ENCODE measurements at regions not wholly inside any gene's neighbourhood (a gene's known extent, or its start where the extent isn't known, plus 50 kb on each side); places are given as distances from the start of the nearest gene placed in this dataset.

DNA sequence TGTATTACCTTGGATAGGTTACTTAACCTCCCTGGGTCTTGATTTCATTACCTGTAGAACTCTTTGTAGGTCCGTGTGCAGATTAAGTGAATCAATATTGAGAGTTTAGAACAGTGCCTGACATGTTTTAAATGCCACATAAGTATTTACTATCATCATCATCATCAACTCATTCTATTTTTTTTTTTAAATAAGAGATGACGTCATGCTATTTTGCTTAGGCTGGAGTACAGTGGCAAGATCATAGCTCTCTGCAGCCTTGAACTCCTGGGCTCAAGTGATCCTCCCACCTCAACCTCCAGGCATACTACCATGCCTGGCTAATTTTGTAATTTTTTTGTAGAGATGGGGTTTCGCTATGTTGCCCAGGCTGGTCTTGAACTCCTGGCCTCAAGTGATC is 132.0 kb upstream of the FZD8 start:
- H3K9me3 ChIP-seq (ENCODE audit: control insufficient read depth, low read length), result no peaks in the 10 kb centered on the region
- no peak overlapping the region for H3K4me2 ChIP-seq (ENCODE audit: low read length)
- H3K27ac ChIP-seq, result no peak overlapping the region
- H3K4me1 ChIP-seq, result no peaks in the 10 kb centered on the region
- no peak overlapping the region for H2AFZ ChIP-seq
- no peak overlapping the region for H3K4me3 ChIP-seq (ENCODE audit: low read depth, low read length)
- no peak overlapping the region for H3K9ac ChIP-seq
- no peaks in the 10 kb centered on the region for H3K36me3 ChIP-seq (ENCODE audit: control insufficient read depth, insufficient read depth, low read length)
- TF ChIP-seq, protein P1, sequence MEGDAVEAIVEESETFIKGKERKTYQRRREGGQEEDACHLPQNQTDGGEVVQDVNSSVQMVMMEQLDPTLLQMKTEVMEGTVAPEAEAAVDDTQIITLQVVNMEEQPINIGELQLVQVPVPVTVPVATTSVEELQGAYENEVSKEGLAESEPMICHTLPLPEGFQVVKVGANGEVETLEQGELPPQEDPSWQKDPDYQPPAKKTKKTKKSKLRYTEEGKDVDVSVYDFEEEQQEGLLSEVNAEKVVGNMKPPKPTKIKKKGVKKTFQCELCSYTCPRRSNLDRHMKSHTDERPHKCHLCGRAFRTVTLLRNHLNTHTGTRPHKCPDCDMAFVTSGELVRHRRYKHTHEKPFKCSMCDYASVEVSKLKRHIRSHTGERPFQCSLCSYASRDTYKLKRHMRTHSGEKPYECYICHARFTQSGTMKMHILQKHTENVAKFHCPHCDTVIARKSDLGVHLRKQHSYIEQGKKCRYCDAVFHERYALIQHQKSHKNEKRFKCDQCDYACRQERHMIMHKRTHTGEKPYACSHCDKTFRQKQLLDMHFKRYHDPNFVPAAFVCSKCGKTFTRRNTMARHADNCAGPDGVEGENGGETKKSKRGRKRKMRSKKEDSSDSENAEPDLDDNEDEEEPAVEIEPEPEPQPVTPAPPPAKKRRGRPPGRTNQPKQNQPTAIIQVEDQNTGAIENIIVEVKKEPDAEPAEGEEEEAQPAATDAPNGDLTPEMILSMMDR (IDR thresholded peaks at IDR 0.05), result no peak
- H3K79me2 ChIP-seq, result no peaks in the 10 kb centered on the region
- no peaks in the 10 kb centered on the region for H3K27me3 ChIP-seq (ENCODE audit: control insufficient read depth, insufficient read depth, low read length)

DNA sequence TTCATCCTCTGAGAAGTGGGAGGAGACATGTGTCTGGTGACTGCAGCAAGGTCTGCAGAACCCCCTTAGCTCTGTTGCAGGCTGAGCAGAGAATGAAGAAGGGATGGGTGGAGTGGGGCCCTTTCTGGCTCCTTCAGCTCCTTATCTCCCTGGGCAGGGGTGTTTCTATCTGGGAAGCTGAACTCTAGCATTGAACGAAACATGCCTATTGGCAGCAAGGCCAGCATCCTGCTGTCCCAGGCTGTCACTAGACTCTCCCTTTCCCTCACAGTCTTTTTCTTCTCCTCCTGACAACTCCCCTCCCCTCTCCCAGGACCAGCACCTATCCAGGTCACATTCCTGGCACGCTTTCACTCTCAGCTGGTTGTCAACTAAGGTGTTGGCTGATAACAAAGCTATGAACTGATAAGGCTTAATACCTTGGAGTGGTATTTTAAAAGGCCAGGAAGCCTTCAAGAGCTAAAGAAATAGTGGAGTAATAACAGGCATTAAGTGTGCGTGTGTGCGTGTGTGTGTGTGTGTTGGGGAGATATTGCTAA is 128.8 kb upstream of the FZD8 start:
- TF ChIP-seq, protein P1 (IDR thresholded peaks at IDR 0.05), result no peak
- Histone ChIP-seq H3K9me3 (ENCODE audit: control insufficient read depth, low read length) (no peaks in the 10 kb centered on the region), H3K4me3 (ENCODE audit: low read depth, low read length) (no peak overlapping the region), H3K4me1 (no peaks in the 10 kb centered on the region), H3K27me3 (ENCODE audit: control insufficient read depth, insufficient read depth, low read length) (no peaks in the 10 kb centered on the region), H3K36me3 (ENCODE audit: control insufficient read depth, insufficient read depth, low read length) (no peaks in the 10 kb centered on the region), H3K79me2 (no peaks in the 10 kb centered on the region), H2AFZ (no peak overlapping the region), H3K4me2 (ENCODE audit: low read length) (no peak overlapping the region), H3K9ac (no peak overlapping the region), H3K27ac (no peak overlapping the region)

DNA sequence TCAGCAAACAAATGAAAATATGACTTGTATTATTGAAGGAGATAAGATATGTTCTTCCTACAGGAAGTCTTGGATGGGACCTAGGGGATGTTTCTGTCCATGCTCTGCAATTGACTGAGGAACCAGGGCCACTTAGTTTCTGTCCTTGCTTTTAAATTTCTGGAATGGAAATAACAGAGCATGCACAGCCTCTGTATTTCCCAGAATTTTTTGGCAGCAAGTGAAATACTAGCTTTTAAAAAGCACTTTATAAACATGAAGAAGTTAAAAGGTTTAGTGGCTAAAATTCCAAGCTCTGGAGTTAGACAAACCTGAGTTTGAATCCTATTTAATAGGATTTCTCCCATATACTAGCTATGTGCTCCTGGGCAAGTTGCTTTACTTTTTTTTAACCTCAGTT is 127.7 kb upstream of the FZD8 start:
- H3K27me3 ChIP-seq (ENCODE audit: control insufficient read depth, insufficient read depth, low read length), result no peaks in the 10 kb centered on the region
- H3K36me3 ChIP-seq (ENCODE audit: control insufficient read depth, insufficient read depth, low read length), result no peaks in the 10 kb centered on the region
- H3K4me2 ChIP-seq (ENCODE audit: low read length), result no peak overlapping the region
- no peak overlapping the region for H3K9ac ChIP-seq
- H3K9me3 ChIP-seq (ENCODE audit: control insufficient read depth, low read length), result no peaks in the 10 kb centered on the region
- H3K4me3 ChIP-seq (ENCODE audit: low read depth, low read length), result no peak overlapping the region
- H3K79me2 ChIP-seq, result no peaks in the 10 kb centered on the region
- H2AFZ ChIP-seq, result no peak overlapping the region
- H3K4me1 ChIP-seq, result no peaks in the 10 kb centered on the region
- H3K27ac ChIP-seq, result no peak overlapping the region
- TF ChIP-seq, protein P1 (IDR thresholded peaks at IDR 0.05), result no peak

DNA sequence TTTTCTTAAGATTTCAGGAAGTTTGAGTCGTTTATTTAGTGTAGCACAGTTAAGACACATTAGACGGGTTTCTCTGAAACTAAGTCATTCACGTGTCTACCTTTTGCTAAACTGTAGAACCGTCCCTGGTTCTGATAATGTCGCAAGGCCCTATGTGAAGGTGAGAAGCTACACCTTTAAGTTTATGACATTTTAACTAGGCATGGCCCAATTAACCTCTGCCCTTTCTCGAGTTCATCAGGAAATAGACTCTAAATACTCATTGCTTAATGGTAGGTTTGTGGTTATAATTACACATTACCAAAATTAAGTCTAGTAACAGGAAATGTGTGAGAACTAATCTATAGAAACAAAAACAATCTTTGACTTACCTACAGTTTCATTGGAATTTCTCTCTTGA is 126.6 kb upstream of the FZD8 start:
- no peak overlapping the region for H3K9ac ChIP-seq

DNA sequence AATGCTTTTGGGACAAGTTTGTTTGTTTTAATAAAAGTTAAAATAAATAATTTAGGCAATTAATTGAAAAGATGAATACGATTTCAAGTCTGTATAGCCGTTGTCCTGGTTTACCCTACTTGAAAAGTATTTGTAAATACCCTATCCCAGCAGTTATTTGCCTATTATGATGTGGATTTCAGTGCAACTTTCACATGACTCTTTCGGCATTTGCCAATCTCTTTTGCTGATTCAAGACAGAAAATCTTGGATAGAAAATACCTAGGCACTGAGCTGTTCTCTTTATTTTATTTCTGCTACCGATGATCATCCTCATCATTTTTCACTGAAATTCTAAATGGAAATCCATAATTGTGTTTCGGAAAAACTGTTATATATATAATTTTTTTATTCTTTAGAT is 125.9 kb upstream of the FZD8 start:
- TF ChIP-seq, protein P1 (IDR thresholded peaks at IDR 0.05), result no peak
- H3K4me1 ChIP-seq, result no peaks in the 10 kb centered on the region
- no peak overlapping the region for H3K4me2 ChIP-seq (ENCODE audit: low read length)
- H3K4me3 ChIP-seq (ENCODE audit: low read depth, low read length), result no peak overlapping the region
- no peaks in the 10 kb centered on the region for H3K79me2 ChIP-seq
- no peak overlapping the region for H3K27ac ChIP-seq
- H3K9ac ChIP-seq, result no peak overlapping the region
- no peak overlapping the region for H2AFZ ChIP-seq
- H3K36me3 ChIP-seq (ENCODE audit: control insufficient read depth, insufficient read depth, low read length), result no peaks in the 10 kb centered on the region
- H3K9me3 ChIP-seq (ENCODE audit: control insufficient read depth, low read length), result no peaks in the 10 kb centered on the region
- H3K27me3 ChIP-seq (ENCODE audit: control insufficient read depth, insufficient read depth, low read length), result no peaks in the 10 kb centered on the region

More for the DNA sequence above, 126.6 kb upstream of the FZD8 start:
- Histone ChIP-seq H3K4me2 (ENCODE audit: low read length) (no peak overlapping the region), H3K9me3 (ENCODE audit: control insufficient read depth, low read length) (no peaks in the 10 kb centered on the region), H3K4me1 (no peaks in the 10 kb centered on the region), H3K27ac (no peak overlapping the region), H2AFZ (no peak overlapping the region), H3K36me3 (ENCODE audit: control insufficient read depth, insufficient read depth, low read length) (no peaks in the 10 kb centered on the region), H3K4me3 (ENCODE audit: low read depth, low read length) (no peak overlapping the region), H3K27me3 (ENCODE audit: control insufficient read depth, insufficient read depth, low read length) (no peaks in the 10 kb centered on the region), H3K79me2 (no peaks in the 10 kb centered on the region)
- TF ChIP-seq, protein P1 (IDR thresholded peaks at IDR 0.05), result no peak

All from parathyroid adenoma (tissue), 2 donors.